ENCODE measurements at regions not wholly inside any gene's neighbourhood (a gene's known extent, or its start where the extent isn't known, plus 50 kb on each side); places are given as distances from the start of the nearest gene placed in this dataset.
"Not testable (repeated sequence)": the region's sequence is repeated elsewhere in the genome, so short reads cannot be mapped to it uniquely, and the experiment has no call there.

- Mint-ChIP-seq H3K4me1 (no peaks in the 10 kb centered on the region), H3K27me3 (peaks cover 0 to 3% of the 10 kb centered on the region in 2 donors), H3K36me3 (no peaks in the 10 kb centered on the region), H3K9me3 (peaks cover 0 to 2% (median 0%) of the 10 kb centered on the region in 5 donors), H3K4me3 (no peak overlapping the region), H3K27ac (no peak overlapping the region)
- DNase-seq, result no peak
- no peak overlapping the region for H3K27ac ChIP-seq (ENCODE audit: low read depth, low read length)
- no peaks in the 10 kb centered on the region for H3K9me3 ChIP-seq (ENCODE audit: low read length)
- ChIA-PET CTCF (no interaction called here), POLR2A (no interaction called here)
- H3K27me3 ChIP-seq (ENCODE audit: insufficient read depth, low read length, poor library complexity, severe bottlenecking), result no peaks in the 10 kb centered on the region
- no peaks in the 10 kb centered on the region for H3K36me3 ChIP-seq (ENCODE audit: insufficient read depth, low read length)
- H3K4me1 ChIP-seq (ENCODE audit: insufficient read depth, low read length), result no peaks in the 10 kb centered on the region
- no peak overlapping the region for H3K4me3 ChIP-seq (ENCODE audit: low read length)
Observed at GRCh38 chr1:166295656-166296055, 128.9 kb upstream of the FAM78B start.

- H3K27ac Mint-ChIP-seq, result no peak overlapping the region
- DNase-seq, result no peak
- H3K9me3 ChIP-seq (ENCODE audit: low read length), result no peaks in the 10 kb centered on the region
- POLR2A ChIA-PET, result no interaction called here
- H3K9me3 Mint-ChIP-seq, result peaks cover 0 to 2% (median 0%) of the 10 kb centered on the region in 5 donors
- H3K27me3 Mint-ChIP-seq, result peaks cover 0 to 3% of the 10 kb centered on the region in 2 donors
- CTCF ChIA-PET, result no interaction called here
- H3K27ac ChIP-seq (ENCODE audit: low read depth, low read length), result no peak overlapping the region
- no peaks in the 10 kb centered on the region for H3K4me1 ChIP-seq (ENCODE audit: insufficient read depth, low read length)
- H3K36me3 Mint-ChIP-seq, result no peaks in the 10 kb centered on the region
- no peaks in the 10 kb centered on the region for H3K27me3 ChIP-seq (ENCODE audit: insufficient read depth, low read length, poor library complexity, severe bottlenecking)
- no peaks in the 10 kb centered on the region for H3K4me1 Mint-ChIP-seq
- no peak overlapping the region for H3K4me3 Mint-ChIP-seq
- H3K4me3 ChIP-seq (ENCODE audit: low read length), result no peak overlapping the region
- no peaks in the 10 kb centered on the region for H3K36me3 ChIP-seq (ENCODE audit: insufficient read depth, low read length)
Observed at GRCh38 chr1:166297993-166298392, 131.2 kb upstream of the FAM78B start.

- ChIA-PET POLR2A (no interaction called here), CTCF (no interaction called here)
- no peaks in the 10 kb centered on the region for H3K4me1 Mint-ChIP-seq
- no peaks in the 10 kb centered on the region for H3K4me1 ChIP-seq (ENCODE audit: insufficient read depth, low read length)
- peaks cover 0 to 5% of the 10 kb centered on the region in 2 donors for H3K27me3 Mint-ChIP-seq
- H3K27ac Mint-ChIP-seq, result peak overlapping the region in 1 of 8 donors; percentile 32
- no peak for DNase-seq
- H3K9me3 ChIP-seq (ENCODE audit: low read length), result no peaks in the 10 kb centered on the region
- H3K27me3 ChIP-seq (ENCODE audit: insufficient read depth, low read length, poor library complexity, severe bottlenecking), result no peaks in the 10 kb centered on the region
- no peak overlapping the region for H3K4me3 Mint-ChIP-seq
- H3K4me3 ChIP-seq (ENCODE audit: low read length), result no peak overlapping the region
- H3K36me3 ChIP-seq (ENCODE audit: insufficient read depth, low read length), result no peaks in the 10 kb centered on the region
- H3K27ac ChIP-seq (ENCODE audit: low read depth, low read length), result no peak overlapping the region
- H3K36me3 Mint-ChIP-seq, result no peaks in the 10 kb centered on the region
- no peaks in the 10 kb centered on the region for H3K9me3 Mint-ChIP-seq
Observed at GRCh38 chr1:166300767-166301166, 134.0 kb upstream of the FAM78B start.

GRCh38 chr1:166302989-166303758 lies 136.4 kb upstream of the FAM78B start:
- Histone ChIP-seq H3K27ac (ENCODE audit: low read depth, low read length) (no peak overlapping the region), H3K27me3 (ENCODE audit: insufficient read depth, low read length, poor library complexity, severe bottlenecking) (no peaks in the 10 kb centered on the region), H3K4me3 (ENCODE audit: low read length) (no peak overlapping the region), H3K36me3 (ENCODE audit: insufficient read depth, low read length) (no peaks in the 10 kb centered on the region), H3K9me3 (ENCODE audit: low read length) (no peaks in the 10 kb centered on the region), H3K4me1 (ENCODE audit: insufficient read depth, low read length) (no peaks in the 10 kb centered on the region)
- Mint-ChIP-seq H3K36me3 (no peaks in the 10 kb centered on the region), H3K9me3 (no peaks in the 10 kb centered on the region), H3K27me3 (peaks cover 0 to 4% of the 10 kb centered on the region in 2 donors), H3K27ac (no peak overlapping the region), H3K4me3 (no peak overlapping the region), H3K4me1 (no peaks in the 10 kb centered on the region)
- no peak for DNase-seq
- ChIA-PET POLR2A (no interaction called here), CTCF (no interaction called here)

GRCh38 chr1:166304131-166304530 lies 137.3 kb upstream of the FAM78B start:
- H3K4me1 Mint-ChIP-seq, result no peaks in the 10 kb centered on the region
- CTCF ChIA-PET, result no interaction called here

GRCh38 chr1:166305371-166305770 lies 138.6 kb upstream of the FAM78B start:
- Histone ChIP-seq H3K36me3 (ENCODE audit: insufficient read depth, low read length) (no peaks in the 10 kb centered on the region), H3K27ac (ENCODE audit: low read depth, low read length) (no peak overlapping the region), H3K9me3 (ENCODE audit: low read length) (no peaks in the 10 kb centered on the region), H3K27me3 (ENCODE audit: insufficient read depth, low read length, poor library complexity, severe bottlenecking) (no peaks in the 10 kb centered on the region), H3K4me1 (ENCODE audit: insufficient read depth, low read length) (no peaks in the 10 kb centered on the region), H3K4me3 (ENCODE audit: low read length) (no peak overlapping the region)
- no peak for DNase-seq
- ChIA-PET POLR2A (no interaction called here), CTCF (no interaction called here)
- Mint-ChIP-seq H3K4me3 (no peak overlapping the region), H3K9me3 (peaks cover 0 to 2% (median 0%) of the 10 kb centered on the region in 5 donors), H3K4me1 (no peaks in the 10 kb centered on the region), H3K27ac (no peak overlapping the region), H3K27me3 (peaks cover 0 to 1% of the 10 kb centered on the region in 2 donors), H3K36me3 (no peaks in the 10 kb centered on the region)

More at GRCh38 chr1:166304131-166304530, 137.3 kb upstream of the FAM78B start:
- Histone ChIP-seq H3K4me3 (ENCODE audit: low read length) (no peak overlapping the region), H3K36me3 (ENCODE audit: insufficient read depth, low read length) (no peaks in the 10 kb centered on the region), H3K4me1 (ENCODE audit: insufficient read depth, low read length) (no peaks in the 10 kb centered on the region), H3K9me3 (ENCODE audit: low read length) (no peaks in the 10 kb centered on the region), H3K27ac (ENCODE audit: low read depth, low read length) (no peak overlapping the region), H3K27me3 (ENCODE audit: insufficient read depth, low read length, poor library complexity, severe bottlenecking) (no peaks in the 10 kb centered on the region)
- H3K9me3 Mint-ChIP-seq, result no peaks in the 10 kb centered on the region
- peaks cover 0 to 1% of the 10 kb centered on the region in 2 donors for H3K27me3 Mint-ChIP-seq
- H3K36me3 Mint-ChIP-seq, result no peaks in the 10 kb centered on the region
- no peak overlapping the region for H3K27ac Mint-ChIP-seq
- peak overlapping the region in 1 of 7 donors; percentile 6 for H3K4me3 Mint-ChIP-seq
- POLR2A ChIA-PET, result no interaction called here
- no peak for DNase-seq

- ChIA-PET POLR2A (no interaction called here), CTCF (no interaction called here)
- H3K9me3 ChIP-seq (ENCODE audit: low read length), result no peaks in the 10 kb centered on the region
- no peaks in the 10 kb centered on the region for H3K36me3 ChIP-seq (ENCODE audit: insufficient read depth, low read length)
- H3K27ac Mint-ChIP-seq, result no peak overlapping the region
- no peak overlapping the region for H3K4me3 Mint-ChIP-seq
- H3K9me3 Mint-ChIP-seq, result peaks cover 0 to 2% (median 0%) of the 10 kb centered on the region in 5 donors
- no peaks in the 10 kb centered on the region for H3K4me1 ChIP-seq (ENCODE audit: insufficient read depth, low read length)
- no peaks in the 10 kb centered on the region for H3K36me3 Mint-ChIP-seq
- H3K4me1 Mint-ChIP-seq, result no peaks in the 10 kb centered on the region
- no peak overlapping the region for H3K27ac ChIP-seq (ENCODE audit: low read depth, low read length)
- no peaks in the 10 kb centered on the region for H3K27me3 ChIP-seq (ENCODE audit: insufficient read depth, low read length, poor library complexity, severe bottlenecking)
- H3K27me3 Mint-ChIP-seq, result peaks cover 0 to 5% of the 10 kb centered on the region in 2 donors
- no peak for DNase-seq
- no peak overlapping the region for H3K4me3 ChIP-seq (ENCODE audit: low read length)
Observed at GRCh38 chr1:166307261-166308188, 140.7 kb upstream of the FAM78B start.

- H3K36me3 Mint-ChIP-seq, result not testable (repeated sequence)
Observed at GRCh38 chr1:166316306-166316705, 149.5 kb upstream of the FAM78B start.

More at GRCh38 chr1:166316306-166316705, 149.5 kb upstream of the FAM78B start:
- DNase-seq; H3K27me3 Mint-ChIP-seq; H3K27ac Mint-ChIP-seq; CTCF ChIA-PET; POLR2A ChIA-PET; H3K36me3 ChIP-seq (ENCODE audit: insufficient read depth, low read length); H3K4me3 ChIP-seq (ENCODE audit: low read length); H3K4me3 Mint-ChIP-seq; H3K27ac ChIP-seq (ENCODE audit: low read depth, low read length); H3K27me3 ChIP-seq (ENCODE audit: insufficient read depth, low read length, poor library complexity, severe bottlenecking); H3K4me1 Mint-ChIP-seq; H3K9me3 ChIP-seq (ENCODE audit: low read length); H3K4me1 ChIP-seq (ENCODE audit: insufficient read depth, low read length): not testable (repeated sequence)
- peaks cover 3 to 12% (median 4%) of the 10 kb centered on the region in 5 donors for H3K9me3 Mint-ChIP-seq

Data from CD8-positive, alpha-beta memory T cell (primary cell).